ENCODE measurements at regions not wholly inside any gene's neighbourhood (a gene's known extent, or its start where the extent isn't known, plus 50 kb on each side); places are given as distances from the start of the nearest gene placed in this dataset.

GRCh38 chr4:97104006-97104405 is 1039.3 kb downstream of the STPG2 start:
- no peaks in the 10 kb centered on the region for H3K4me1 ChIP-seq
- no peak overlapping the region for H3K4me3 ChIP-seq (ENCODE audit: low read depth, low read length)
- no peaks in the 10 kb centered on the region for H3K36me3 ChIP-seq
- no peaks in the 10 kb centered on the region for H3K9me3 ChIP-seq
- TF ChIP-seq CTCF (IDR thresholded peaks at IDR 0.05; ENCODE audit: low read depth, low read length): no peak
- no peaks in the 10 kb centered on the region for H3K27me3 ChIP-seq
- DNase-seq: no peak

- TF ChIP-seq CTCF (IDR thresholded peaks at IDR 0.05; ENCODE audit: low read depth, low read length): no peak
These were observed 1038.6 kb downstream of the STPG2 start for GRCh38 chr4:97104666-97105065.

GRCh38 chr4:97105347-97106099 is 1037.8 kb downstream of the STPG2 start:
- H3K4me1 ChIP-seq: no peaks in the 10 kb centered on the region
- no peak for DNase-seq
- H3K36me3 ChIP-seq: no peaks in the 10 kb centered on the region
- H3K4me3 ChIP-seq (ENCODE audit: low read depth, low read length): no peak overlapping the region
- no peaks in the 10 kb centered on the region for H3K9me3 ChIP-seq
- TF ChIP-seq CTCF (IDR thresholded peaks at IDR 0.05; ENCODE audit: low read depth, low read length): no peak
- H3K27me3 ChIP-seq: no peaks in the 10 kb centered on the region

More at GRCh38 chr4:97104666-97105065, 1038.6 kb downstream of the STPG2 start:
- Histone ChIP-seq H3K27me3 (no peaks in the 10 kb centered on the region), H3K4me3 (ENCODE audit: low read depth, low read length) (no peak overlapping the region), H3K4me1 (no peaks in the 10 kb centered on the region), H3K9me3 (no peaks in the 10 kb centered on the region), H3K36me3 (no peaks in the 10 kb centered on the region)
- no peak for DNase-seq

GRCh38 chr4:97106161-97106560 is 1037.1 kb downstream of the STPG2 start:
- Histone ChIP-seq H3K36me3 (no peaks in the 10 kb centered on the region), H3K4me3 (ENCODE audit: low read depth, low read length) (no peak overlapping the region), H3K9me3 (no peaks in the 10 kb centered on the region), H3K27me3 (no peaks in the 10 kb centered on the region), H3K4me1 (no peaks in the 10 kb centered on the region)
- no peak for DNase-seq
- TF ChIP-seq CTCF (IDR thresholded peaks at IDR 0.05; ENCODE audit: low read depth, low read length): no peak

- Histone ChIP-seq H3K4me1 (no peaks in the 10 kb centered on the region), H3K9me3 (no peaks in the 10 kb centered on the region), H3K4me3 (ENCODE audit: low read depth, low read length) (no peak overlapping the region), H3K27me3 (no peaks in the 10 kb centered on the region), H3K36me3 (no peaks in the 10 kb centered on the region)
- DNase-seq: no peak
- no peak for TF ChIP-seq CTCF (IDR thresholded peaks at IDR 0.05; ENCODE audit: low read depth, low read length)
These were observed 1032.8 kb downstream of the STPG2 start for GRCh38 chr4:97110506-97110905.

GRCh38 chr4:97116511-97116910 is 1026.8 kb downstream of the STPG2 start:
- H3K4me1 ChIP-seq: no peaks in the 10 kb centered on the region
- no peak for DNase-seq
- no peaks in the 10 kb centered on the region for H3K36me3 ChIP-seq
- no peak for TF ChIP-seq CTCF (IDR thresholded peaks at IDR 0.05; ENCODE audit: low read depth, low read length)
- H3K4me3 ChIP-seq (ENCODE audit: low read depth, low read length): no peak overlapping the region
- H3K27me3 ChIP-seq: no peaks in the 10 kb centered on the region
- peaks cover 3% of the 10 kb centered on the region; the same call in 1 of the 2 replicates for H3K9me3 ChIP-seq

All from BE2C (cell line).